Naive thymus-derived CD4-positive, alpha-beta T cell (primary cell): ENCODE measurements at regions not wholly inside any gene's neighbourhood (a gene's known extent, or its start where the extent isn't known, plus 50 kb on each side); places are given as distances from the start of the nearest gene placed in this dataset.

Source experiments
- ATAC-seq: fragments of 150-1000 bp; cut with Tn5 transposase; 2 replicates; pipeline ENCODE4 v1.10.0; 2021; ENCODE audit warnings: mild to moderate bottlenecking, moderate library complexity
- CTCF ChIA-PET: fragments of 350-600 bp; sonication (Branson Sonifier 250); formaldehyde crosslinking; loops from one replicate; lab custom pipeline; 2021; ENCODE audit warnings: antibody characterized with exemption; lab: Charles Lee
- POLR2A ChIA-PET: fragments of 350-600 bp; sonication (Branson Sonifier 250); formaldehyde crosslinking; loops from one replicate; lab custom pipeline; 2021; ENCODE audit warnings: antibody characterized with exemption, inconsistent platforms; lab: Charles Lee
- DNase-seq, 9 donors: peaks; one replicate each; pipeline versions ENCODE4 v3.0.0 to v3.0.0-alpha.2; 2020 to 2022; ENCODE audit warnings: mixed read lengths in 1 of 9
- H3K27ac ChIP-seq: one replicate; pipeline ENCODE4 v1.7.0; 2013; ENCODE audit warnings: mild to moderate bottlenecking, low read depth, low read length, moderate library complexity
- H3K27me3 ChIP-seq, 2 donors: one replicate each; pipeline ENCODE4 v1.7.0; 2013; ENCODE audit warnings: low read length in 2 of 2, mild to moderate bottlenecking in 2 of 2, moderate library complexity in 2 of 2; ENCODE audit not compliant: control insufficient read depth in 2 of 2, insufficient read depth in 2 of 2
- H3K36me3 ChIP-seq, 3 experiments: 1 replicate in 2 of 3; 2 replicates in 1 of 3; pipeline ENCODE4 v1.7.0; 2013; ENCODE audit warnings: low read length in 3 of 3, mild to moderate bottlenecking in 3 of 3, moderate library complexity in 1 of 3; ENCODE audit not compliant: insufficient read depth in 3 of 3, control insufficient read depth in 2 of 3
- H3K4me1 ChIP-seq, 2 donors: one replicate each; pipeline ENCODE4 v1.7.0; 2013; ENCODE audit warnings: low read length in 2 of 2, mild to moderate bottlenecking in 2 of 2, moderate library complexity in 1 of 2; ENCODE audit not compliant: control insufficient read depth in 2 of 2, insufficient read depth in 2 of 2
- H3K4me3 ChIP-seq: 2 replicates; pipeline ENCODE4 v1.7.0; 2013; ENCODE audit warnings: mild to moderate bottlenecking, low read length
- H3K9me3 ChIP-seq, 3 experiments: 1 replicate in 2 of 3; 2 replicates in 1 of 3; pipeline ENCODE4 v1.7.0; 2013; ENCODE audit warnings: low read length in 3 of 3; ENCODE audit not compliant: control insufficient read depth in 2 of 3
- H3K27ac Mint-ChIP-seq, 9 donors: one replicate each; pipeline ENCODE4 v1.8.0; 2020 to 2022; ENCODE audit warnings: mixed read lengths in 9 of 9, mild to moderate bottlenecking in 8 of 9, moderate library complexity in 5 of 9, inconsistent platforms in 2 of 9
- H3K27me3 Mint-ChIP-seq, 5 donors: one replicate each; pipeline ENCODE4 v1.8.0; 2021 to 2022; ENCODE audit warnings: mixed read lengths in 5 of 5, mild to moderate bottlenecking in 1 of 5
- H3K36me3 Mint-ChIP-seq, 5 donors: one replicate each; pipeline ENCODE4 v1.8.0; 2020 to 2022; ENCODE audit warnings: mixed read lengths in 5 of 5, mild to moderate bottlenecking in 3 of 5, inconsistent platforms in 1 of 5
- H3K4me1 Mint-ChIP-seq, 7 donors: one replicate each; pipeline ENCODE4 v1.8.0; 2020 to 2022; ENCODE audit warnings: mixed read lengths in 7 of 7, mild to moderate bottlenecking in 3 of 7, inconsistent platforms in 1 of 7
- H3K4me3 Mint-ChIP-seq, 10 donors: one replicate each; pipeline ENCODE4 v1.8.0; 2020 to 2022; ENCODE audit warnings: mild to moderate bottlenecking in 10 of 10, mixed read lengths in 10 of 10, moderate library complexity in 6 of 10, inconsistent platforms in 2 of 10
- H3K9me3 Mint-ChIP-seq, 11 donors: one replicate each; pipeline ENCODE4 v1.8.0; 2020 to 2022; ENCODE audit warnings: mixed read lengths in 11 of 11, mild to moderate bottlenecking in 4 of 11, inconsistent platforms in 1 of 11, moderate library complexity in 1 of 11
- intact Hi-C, 2 donors: fragments of 100-400 bp; cut with micrococcal nuclease; formaldehyde crosslinking; loops; one replicate each; pipeline ENCODE4 v1.15.1; 2023

DNA sequence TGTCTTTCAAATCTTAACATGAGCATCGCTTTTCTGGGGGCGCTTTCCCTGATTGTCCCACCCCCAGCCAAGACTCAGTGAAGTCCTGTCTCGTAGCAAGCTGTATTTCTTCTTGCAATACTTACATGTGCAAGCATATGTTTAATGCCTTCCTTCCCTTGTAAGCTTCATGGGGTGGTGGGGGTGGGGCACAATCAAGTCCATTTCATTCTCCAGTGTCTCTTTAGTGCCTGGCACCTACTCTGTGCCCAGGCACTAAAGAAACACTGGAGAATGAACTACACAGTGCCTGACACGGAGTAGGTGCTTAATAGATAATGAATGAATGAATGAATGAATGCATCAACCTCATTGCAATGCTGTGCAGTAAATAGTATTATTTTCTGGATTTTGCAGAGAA is 143.1 kb downstream of the PLPP3 start:
- no peak overlapping the region for H3K4me3 ChIP-seq
- ChIA-PET POLR2A (interaction anchor here (0.6 kb wide), 1 partner anchor 1040 kb away, joined by 3 read pairs; no protein-coding TSS in a partner anchor), CTCF (interaction anchor here (0.7 kb wide), 1 partner anchor 34 kb away, joined by 4 read pairs; no protein-coding TSS in a partner anchor)
- H3K27me3 ChIP-seq, result no peaks in the 10 kb centered on the region
- ATAC-seq, result no peak
- Mint-ChIP-seq H3K36me3 (no peaks in the 10 kb centered on the region), H3K4me3 (no peak overlapping the region), H3K27ac (no peak overlapping the region), H3K9me3 (peaks cover 0 to 3% (median 0%) of the 10 kb centered on the region in 11 donors), H3K27me3 (peaks cover 0 to 12% (median 0%) of the 10 kb centered on the region in 5 donors), H3K4me1 (peaks cover 0 to 3% (median 0%) of the 10 kb centered on the region in 7 donors)
- no peak for DNase-seq
- intact Hi-C loops, result no loop called here
- no peak overlapping the region for H3K27ac ChIP-seq
- no peaks in the 10 kb centered on the region for H3K9me3 ChIP-seq
- H3K36me3 ChIP-seq, result no peaks in the 10 kb centered on the region
- H3K4me1 ChIP-seq, result no peaks in the 10 kb centered on the region

DNA sequence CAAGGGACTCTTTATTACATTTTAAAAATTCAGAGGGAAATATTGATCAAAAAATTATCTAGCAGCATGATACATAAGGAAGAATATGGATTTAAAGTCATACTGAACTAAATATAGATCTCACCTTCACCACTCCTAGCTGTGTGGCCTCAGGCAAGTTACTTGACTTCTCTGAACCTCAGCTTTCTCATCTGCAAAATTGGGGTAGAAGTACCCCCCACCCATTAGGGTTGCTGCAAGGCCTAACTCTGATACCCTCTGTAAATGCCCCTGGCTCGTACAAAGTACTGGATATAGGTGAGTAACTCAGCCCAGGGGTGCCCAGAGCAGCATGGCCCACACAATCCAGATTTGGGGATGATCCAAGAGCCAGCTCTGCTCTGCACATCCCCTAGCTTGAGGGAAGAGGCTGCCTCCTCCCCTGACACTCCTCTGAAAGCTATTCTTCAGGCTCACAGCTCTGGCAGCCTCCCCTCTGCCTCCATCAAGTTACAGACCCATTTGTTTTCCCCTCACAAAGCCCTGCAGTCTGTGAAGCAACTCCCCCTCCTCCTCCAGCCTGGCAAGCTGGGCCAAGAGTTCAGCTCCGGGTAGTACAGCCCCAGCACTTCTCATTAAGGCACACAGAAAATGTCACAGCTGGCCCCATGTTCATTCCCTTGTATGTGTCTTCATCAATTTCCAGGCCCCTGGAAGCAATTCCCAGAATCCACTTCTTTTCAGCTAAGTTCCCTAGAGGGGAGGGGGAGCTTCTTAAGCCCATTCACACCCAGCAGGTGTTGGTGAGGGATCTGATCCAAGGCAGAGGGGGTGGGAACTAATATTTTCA is 143.7 kb downstream of the PLPP3 start:
- ChIA-PET CTCF (interaction anchor here (0.7 kb wide), 1 partner anchor 35 kb away, joined by 4 read pairs; no protein-coding TSS in a partner anchor), POLR2A (interaction anchor here (0.6 kb wide), 1 partner anchor 1040 kb away, joined by 3 read pairs; no protein-coding TSS in a partner anchor)
- Histone ChIP-seq H3K4me3 (no peak overlapping the region), H3K36me3 (no peaks in the 10 kb centered on the region), H3K27me3 (no peaks in the 10 kb centered on the region), H3K4me1 (no peaks in the 10 kb centered on the region), H3K9me3 (no peaks in the 10 kb centered on the region), H3K27ac (no peak overlapping the region)
- intact Hi-C loops, result no loop called here
- H3K4me3 Mint-ChIP-seq, result no peak overlapping the region
- peaks cover 0 to 12% (median 0%) of the 10 kb centered on the region in 5 donors for H3K27me3 Mint-ChIP-seq
- H3K27ac Mint-ChIP-seq, result no peak overlapping the region
- H3K9me3 Mint-ChIP-seq, result peaks cover 0 to 3% (median 0%) of the 10 kb centered on the region in 11 donors
- ATAC-seq (no peak), DNase-seq (no peak)
- H3K4me1 Mint-ChIP-seq, result peaks cover 0 to 3% (median 0%) of the 10 kb centered on the region in 7 donors
- no peaks in the 10 kb centered on the region for H3K36me3 Mint-ChIP-seq

DNA sequence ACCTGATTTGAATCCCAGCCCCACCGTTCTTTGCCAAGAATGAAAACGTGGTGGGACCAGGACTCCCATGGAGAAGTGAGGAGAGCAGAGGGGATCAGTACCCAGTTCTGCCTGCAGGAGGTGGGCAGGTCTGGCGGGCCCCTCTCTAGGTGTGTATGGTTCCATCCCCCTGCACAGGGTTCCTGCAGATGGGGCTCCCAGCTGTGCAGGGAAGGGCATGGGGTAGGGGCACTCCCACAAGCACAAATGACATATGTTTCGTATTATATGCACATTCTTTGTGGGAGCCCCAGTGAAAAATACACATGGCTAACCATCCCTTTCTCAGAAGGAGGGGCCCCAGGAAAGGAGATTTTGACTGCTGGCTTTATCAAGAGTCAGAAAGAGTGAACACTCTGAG is 144.6 kb downstream of the PLPP3 start:
- CTCF ChIA-PET, result no interaction called here
- Mint-ChIP-seq H3K36me3 (no peaks in the 10 kb centered on the region), H3K9me3 (peaks cover 0 to 3% (median 0%) of the 10 kb centered on the region in 11 donors), H3K4me1 (peaks cover 0 to 3% (median 0%) of the 10 kb centered on the region in 7 donors), H3K27me3 (peaks cover 0 to 12% (median 0%) of the 10 kb centered on the region in 5 donors), H3K4me3 (no peak overlapping the region), H3K27ac (no peak overlapping the region)
- POLR2A ChIA-PET, result no interaction called here
- ATAC-seq, result no peak
- no peak for DNase-seq
- Histone ChIP-seq H3K36me3 (no peaks in the 10 kb centered on the region), H3K27me3 (no peaks in the 10 kb centered on the region), H3K9me3 (no peaks in the 10 kb centered on the region), H3K27ac (no peak overlapping the region), H3K4me3 (no peak overlapping the region), H3K4me1 (no peaks in the 10 kb centered on the region)
- intact Hi-C loops, result no loop called here

DNA sequence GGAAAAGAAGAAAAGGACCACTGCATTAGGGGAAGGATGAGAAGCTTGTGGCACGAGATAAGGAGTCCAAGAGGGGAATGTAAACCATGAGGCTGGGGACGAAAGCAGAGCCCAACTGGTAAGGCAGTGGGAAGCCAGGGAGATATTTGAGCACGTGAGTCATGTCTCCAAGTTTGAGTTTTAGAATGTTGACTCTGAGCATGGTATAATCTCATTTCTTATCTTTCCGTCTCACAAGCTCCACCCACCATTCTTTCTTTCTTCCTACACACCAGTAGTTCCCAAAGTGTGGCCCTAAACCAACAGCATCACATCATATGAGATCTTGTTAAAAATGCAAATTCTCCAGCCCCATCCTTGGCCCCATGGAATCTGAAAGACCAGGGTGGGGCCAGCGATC is 145.3 kb downstream of the PLPP3 start:
- Histone ChIP-seq H3K9me3 (no peaks in the 10 kb centered on the region), H3K27me3 (no peaks in the 10 kb centered on the region), H3K27ac (no peak overlapping the region), H3K4me3 (no peak overlapping the region), H3K36me3 (no peaks in the 10 kb centered on the region), H3K4me1 (no peaks in the 10 kb centered on the region)
- Mint-ChIP-seq H3K9me3 (peaks cover 0 to 3% (median 0%) of the 10 kb centered on the region in 11 donors), H3K4me1 (peaks cover 0 to 3% (median 0%) of the 10 kb centered on the region in 7 donors), H3K27me3 (peaks cover 0 to 12% (median 0%) of the 10 kb centered on the region in 5 donors), H3K27ac (no peak overlapping the region), H3K4me3 (no peak overlapping the region), H3K36me3 (no peaks in the 10 kb centered on the region)
- POLR2A ChIA-PET, result no interaction called here
- CTCF ChIA-PET, result no interaction called here
- intact Hi-C loops, result no loop called here
- DNase-seq (no peak), ATAC-seq (no peak)

DNA sequence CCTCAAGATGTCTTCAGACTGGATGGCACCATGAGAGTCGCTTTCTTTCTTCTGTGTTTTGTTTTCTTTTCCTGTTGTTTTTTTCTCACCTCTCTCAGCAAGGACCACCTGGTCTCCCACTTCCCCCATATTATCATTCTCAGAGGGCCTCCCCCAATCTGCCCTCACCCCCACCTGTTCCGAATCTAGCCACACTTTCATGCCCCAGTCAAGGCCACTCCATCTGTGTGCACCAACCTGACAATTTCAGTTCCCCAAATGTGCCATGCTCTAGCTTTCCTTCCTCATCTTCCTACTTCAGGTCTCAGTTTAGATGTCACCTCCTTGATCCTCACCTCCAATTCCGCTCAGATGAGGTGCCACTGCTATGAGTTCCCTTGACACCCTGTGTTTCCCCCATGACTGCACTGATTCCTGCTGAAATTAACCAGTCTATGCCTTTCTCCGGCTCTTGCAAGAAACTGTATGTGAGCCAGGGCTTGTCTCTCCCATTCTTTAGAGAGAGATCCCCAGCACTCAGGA is 146.2 kb downstream of the PLPP3 start:
- H3K27ac Mint-ChIP-seq, result no peak overlapping the region

DNA sequence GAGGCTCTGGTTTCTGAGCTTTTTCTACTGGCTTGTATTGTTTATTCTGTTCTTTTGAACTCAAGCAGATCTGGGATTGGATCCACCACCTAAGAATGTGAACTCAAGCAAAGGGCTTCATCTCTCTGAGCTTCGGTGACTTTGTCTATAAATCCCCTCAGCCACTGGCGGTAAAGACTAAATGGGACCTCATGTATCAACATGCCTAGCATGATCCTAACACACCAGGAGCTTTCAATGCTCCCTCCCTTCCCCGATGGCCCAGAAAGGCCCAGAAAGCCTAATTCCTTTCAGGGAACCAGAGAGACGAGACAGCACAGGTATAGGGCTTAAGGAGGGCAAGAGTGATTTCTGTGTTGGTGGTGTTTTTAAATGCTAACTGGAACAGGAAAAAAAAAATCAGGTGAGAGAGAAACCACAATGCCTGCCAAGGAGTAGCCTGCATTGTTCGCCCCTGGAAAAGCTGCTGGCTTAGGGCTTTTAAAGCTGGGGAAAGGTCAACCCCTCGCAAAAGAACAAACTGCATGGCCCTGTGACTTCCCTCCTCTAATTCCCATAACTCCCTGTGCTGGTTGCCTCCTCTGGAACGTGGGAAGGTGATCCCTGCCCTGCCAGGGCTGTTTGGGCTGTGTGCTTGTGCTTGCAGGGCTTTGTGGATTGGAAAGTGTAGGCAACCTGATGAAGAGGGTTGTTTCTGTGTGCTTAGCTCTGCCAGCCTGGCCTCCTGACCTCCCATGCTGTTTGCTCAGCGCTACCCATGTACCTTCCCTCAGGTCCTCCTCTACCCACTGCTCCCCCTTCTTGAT is 147.0 kb downstream of the PLPP3 start:
- ATAC-seq, result no peak
- H3K36me3 ChIP-seq, result no peaks in the 10 kb centered on the region
- DNase-seq, result no peak
- Mint-ChIP-seq H3K36me3 (no peaks in the 10 kb centered on the region), H3K27me3 (peaks cover 0 to 12% (median 0%) of the 10 kb centered on the region in 5 donors), H3K4me3 (no peak overlapping the region), H3K4me1 (peaks cover 0 to 3% (median 0%) of the 10 kb centered on the region in 7 donors), H3K9me3 (peaks cover 0 to 3% (median 0%) of the 10 kb centered on the region in 11 donors), H3K27ac (no peak overlapping the region)
- no peak overlapping the region for H3K4me3 ChIP-seq
- ChIA-PET CTCF (no interaction called here), POLR2A (no interaction called here)
- H3K27me3 ChIP-seq, result no peaks in the 10 kb centered on the region
- intact Hi-C loops, result no loop called here
- no peaks in the 10 kb centered on the region for H3K4me1 ChIP-seq
- no peaks in the 10 kb centered on the region for H3K9me3 ChIP-seq
- no peak overlapping the region for H3K27ac ChIP-seq

More for the DNA sequence above, 146.2 kb downstream of the PLPP3 start:
- intact Hi-C loops, result no loop called here
- H3K36me3 ChIP-seq, result no peaks in the 10 kb centered on the region
- H3K9me3 ChIP-seq, result no peaks in the 10 kb centered on the region
- peaks cover 0 to 3% (median 0%) of the 10 kb centered on the region in 7 donors for H3K4me1 Mint-ChIP-seq
- H3K36me3 Mint-ChIP-seq, result no peaks in the 10 kb centered on the region
- ATAC-seq (peak; percentile 22), DNase-seq (no peak)
- peaks cover 0 to 12% (median 0%) of the 10 kb centered on the region in 5 donors for H3K27me3 Mint-ChIP-seq
- no peak overlapping the region for H3K4me3 ChIP-seq
- peaks cover 0 to 3% (median 0%) of the 10 kb centered on the region in 11 donors for H3K9me3 Mint-ChIP-seq
- no peak overlapping the region for H3K27ac ChIP-seq
- H3K4me1 ChIP-seq, result no peaks in the 10 kb centered on the region
- no peaks in the 10 kb centered on the region for H3K27me3 ChIP-seq
- ChIA-PET POLR2A (no interaction called here), CTCF (no interaction called here)
- no peak overlapping the region for H3K4me3 Mint-ChIP-seq
